VCaP (cell line): ENCODE measurements at regions not wholly inside any gene's neighbourhood (a gene's known extent, or its start where the extent isn't known, plus 50 kb on each side); places are given as distances from the start of the nearest gene placed in this dataset.

Source experiments
- H3K27ac ChIP-seq: fragments of 450-650 bp; 2 replicates; pipeline ENCODE4 v1.5.1; 2017
- CTCF ChIP-seq: fragments of 450-650 bp; conservative IDR thresholded peaks from 2 replicates; pipeline ENCODE4 v1.5.1; 2017; ENCODE audit warnings: mild to moderate bottlenecking, moderate library complexity

GRCh38 chr2:57798346-57798745 is 248.3 kb upstream of the VRK2 start:
- no peak for TF ChIP-seq CTCF

GRCh38 chr2:57802243-57802642 is 244.4 kb upstream of the VRK2 start:
- H3K27ac ChIP-seq, result no peak overlapping the region
- no peak for TF ChIP-seq CTCF

More at GRCh38 chr2:57798346-57798745, 248.3 kb upstream of the VRK2 start:
- no peak overlapping the region for H3K27ac ChIP-seq

- no peak for TF ChIP-seq CTCF
These were observed 241.6 kb upstream of the VRK2 start for GRCh38 chr2:57804971-57805370.

GRCh38 chr2:57806449-57806968 is 240.1 kb upstream of the VRK2 start:
- H3K27ac ChIP-seq, result no peak overlapping the region
- no peak for TF ChIP-seq CTCF

More at GRCh38 chr2:57804971-57805370, 241.6 kb upstream of the VRK2 start:
- H3K27ac ChIP-seq, result no peak overlapping the region

- TF ChIP-seq CTCF, result no peak
- no peak overlapping the region for H3K27ac ChIP-seq
These were observed 237.4 kb upstream of the VRK2 start for GRCh38 chr2:57809230-57809629.

GRCh38 chr2:57821088-57821487 is 225.5 kb upstream of the VRK2 start:
- TF ChIP-seq CTCF, result no peak
- H3K27ac ChIP-seq, result no peak overlapping the region

- H3K27ac ChIP-seq, result no peak overlapping the region
- no peak for TF ChIP-seq CTCF
These were observed 218.4 kb upstream of the VRK2 start for GRCh38 chr2:57828221-57828620.
